ENCODE measurements at regions not wholly inside any gene's neighbourhood (a gene's known extent, or its start where the extent isn't known, plus 50 kb on each side); places are given as distances from the start of the nearest gene placed in this dataset.

DNA sequence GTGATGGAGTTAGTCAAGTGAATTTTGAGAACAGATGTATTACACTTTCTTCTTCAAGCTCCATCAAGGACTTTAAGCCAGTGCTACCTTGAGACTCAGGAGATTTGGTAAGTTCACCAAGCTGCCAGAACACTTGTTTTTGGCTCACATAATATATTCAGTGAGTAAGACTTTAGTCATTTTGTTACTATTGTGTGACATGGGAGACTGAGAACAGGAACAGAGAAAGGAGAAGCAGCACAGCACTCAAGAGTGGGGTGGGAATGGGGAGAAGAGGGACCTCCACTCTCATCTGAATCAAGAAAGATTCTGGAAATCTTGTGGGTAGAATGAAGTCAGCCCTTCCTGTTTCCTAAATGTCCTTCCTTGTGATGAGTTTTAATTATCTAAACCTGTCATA is 87.3 kb upstream of the TET2 start:
- TF ChIP-seq, protein P1, sequence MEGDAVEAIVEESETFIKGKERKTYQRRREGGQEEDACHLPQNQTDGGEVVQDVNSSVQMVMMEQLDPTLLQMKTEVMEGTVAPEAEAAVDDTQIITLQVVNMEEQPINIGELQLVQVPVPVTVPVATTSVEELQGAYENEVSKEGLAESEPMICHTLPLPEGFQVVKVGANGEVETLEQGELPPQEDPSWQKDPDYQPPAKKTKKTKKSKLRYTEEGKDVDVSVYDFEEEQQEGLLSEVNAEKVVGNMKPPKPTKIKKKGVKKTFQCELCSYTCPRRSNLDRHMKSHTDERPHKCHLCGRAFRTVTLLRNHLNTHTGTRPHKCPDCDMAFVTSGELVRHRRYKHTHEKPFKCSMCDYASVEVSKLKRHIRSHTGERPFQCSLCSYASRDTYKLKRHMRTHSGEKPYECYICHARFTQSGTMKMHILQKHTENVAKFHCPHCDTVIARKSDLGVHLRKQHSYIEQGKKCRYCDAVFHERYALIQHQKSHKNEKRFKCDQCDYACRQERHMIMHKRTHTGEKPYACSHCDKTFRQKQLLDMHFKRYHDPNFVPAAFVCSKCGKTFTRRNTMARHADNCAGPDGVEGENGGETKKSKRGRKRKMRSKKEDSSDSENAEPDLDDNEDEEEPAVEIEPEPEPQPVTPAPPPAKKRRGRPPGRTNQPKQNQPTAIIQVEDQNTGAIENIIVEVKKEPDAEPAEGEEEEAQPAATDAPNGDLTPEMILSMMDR (IDR thresholded peaks at IDR 0.05; ENCODE audit: insufficient read depth, low read depth, low read length, missing control alignments), result no peak
- peak; percentile 78 for DNase-seq (ENCODE audit: low read depth)
- H3K4me3 ChIP-seq (ENCODE audit: low read depth, low read length), result no peak overlapping the region

DNA sequence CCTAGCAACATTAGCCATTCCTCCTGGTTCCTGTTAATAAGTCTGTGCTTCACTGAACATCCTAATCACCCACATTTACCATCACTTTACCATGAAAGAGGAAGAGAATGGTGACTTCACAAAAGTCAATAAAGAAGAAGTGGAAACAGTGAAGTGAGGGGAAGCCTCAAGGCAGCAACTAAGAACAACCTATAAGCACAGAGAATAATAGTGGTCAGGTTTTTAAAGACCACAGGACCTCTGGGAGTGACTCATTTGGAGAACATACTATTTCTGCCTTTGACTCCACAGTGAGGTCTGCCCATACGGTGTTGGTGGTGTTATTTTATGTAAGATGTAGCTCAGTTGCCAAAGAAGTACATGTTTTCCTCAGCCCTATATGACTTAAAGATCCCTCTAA is 86.0 kb upstream of the TET2 start:
- H3K4me3 ChIP-seq (ENCODE audit: low read depth, low read length), result 0 out of 2 replicates have a peak overlapping the region, but pooled peaks have one; percentile 16
- DNase-seq (ENCODE audit: low read depth), result peak; percentile 94
- TF ChIP-seq, protein P1 (IDR thresholded peaks at IDR 0.05; ENCODE audit: insufficient read depth, low read depth, low read length, missing control alignments), result no peak

DNA sequence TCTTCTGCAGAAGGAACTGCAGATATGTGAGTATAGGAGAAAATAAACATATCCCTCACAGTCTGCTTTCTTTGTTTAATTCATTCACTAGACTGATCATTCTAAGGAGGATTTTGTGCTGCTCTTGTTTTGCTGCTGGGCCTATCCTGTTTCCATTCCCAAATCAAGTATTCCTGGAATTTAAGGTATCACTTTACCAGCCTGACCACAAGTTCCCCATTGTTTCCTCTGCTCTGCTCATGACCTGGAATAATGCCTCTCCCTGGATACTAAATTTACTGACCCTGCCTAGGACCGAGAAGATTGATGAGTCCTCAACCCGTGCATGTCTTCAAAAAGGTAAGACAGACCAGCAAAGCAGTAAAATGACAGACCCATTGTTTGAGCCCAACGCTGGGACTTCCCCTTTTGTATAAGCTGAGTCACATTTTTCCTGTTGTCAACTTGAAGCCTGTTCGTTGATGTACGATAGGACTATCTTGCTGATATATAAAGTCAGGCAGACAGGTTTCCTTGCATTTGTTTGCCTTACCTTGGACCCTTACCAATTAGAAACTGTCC is 85.5 kb upstream of the TET2 start:
- peak overlapping the region; percentile 18 for H3K4me3 ChIP-seq (ENCODE audit: low read depth, low read length)
- DNase-seq (ENCODE audit: low read depth), result peak; percentile 83
- TF ChIP-seq, protein P1 (IDR thresholded peaks at IDR 0.05; ENCODE audit: insufficient read depth, low read depth, low read length, missing control alignments), result no peak

DNA sequence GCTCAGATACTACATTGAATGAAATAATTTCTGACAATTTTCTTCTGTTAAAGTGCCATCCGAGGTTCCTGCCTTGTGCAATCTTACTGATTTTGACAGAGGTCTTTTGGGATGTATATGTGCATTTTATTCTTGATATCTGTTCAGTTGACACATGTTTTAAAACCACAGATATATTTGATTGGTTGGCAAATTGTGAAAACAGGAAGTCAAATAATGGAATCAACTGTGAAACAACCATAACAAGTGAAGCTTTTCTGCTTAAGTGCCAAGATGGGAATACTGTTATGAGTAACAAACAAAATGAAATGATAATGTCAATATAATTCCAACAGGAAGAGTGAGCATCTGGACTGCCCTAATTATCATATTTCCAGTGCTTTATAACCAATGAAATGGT is 84.9 kb upstream of the TET2 start:
- peak overlapping the region; percentile 18; the same call in 1 of the 2 replicates for H3K4me3 ChIP-seq (ENCODE audit: low read depth, low read length)
- TF ChIP-seq, protein P1 (IDR thresholded peaks at IDR 0.05; ENCODE audit: insufficient read depth, low read depth, low read length, missing control alignments), result no peak

DNA sequence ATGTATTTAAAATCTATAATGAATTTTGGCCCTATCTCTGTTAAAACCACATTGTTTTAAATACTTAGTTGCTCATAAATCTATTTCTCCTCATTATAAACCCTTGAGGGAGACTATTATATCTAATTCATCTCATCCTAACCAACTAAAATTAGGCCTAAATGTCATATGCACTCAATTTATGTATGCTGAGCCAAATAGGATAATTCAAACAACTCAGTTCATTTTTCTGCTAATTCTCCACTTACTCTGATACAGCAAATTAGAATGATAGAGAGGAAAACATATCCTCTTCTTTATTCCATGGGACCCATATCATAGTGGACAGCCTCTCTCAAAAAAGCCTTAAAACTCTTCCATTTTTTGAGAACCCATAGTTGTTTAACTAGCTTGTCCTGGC is 80.3 kb upstream of the TET2 start:
- DNase-seq (ENCODE audit: low read depth), result no peak
- H3K4me3 ChIP-seq (ENCODE audit: low read depth, low read length), result no peak overlapping the region
- TF ChIP-seq, protein P1 (IDR thresholded peaks at IDR 0.05; ENCODE audit: insufficient read depth, low read depth, low read length, missing control alignments), result no peak

More for the DNA sequence above, 84.9 kb upstream of the TET2 start:
- peak; percentile 29 for DNase-seq (ENCODE audit: low read depth)

DNA sequence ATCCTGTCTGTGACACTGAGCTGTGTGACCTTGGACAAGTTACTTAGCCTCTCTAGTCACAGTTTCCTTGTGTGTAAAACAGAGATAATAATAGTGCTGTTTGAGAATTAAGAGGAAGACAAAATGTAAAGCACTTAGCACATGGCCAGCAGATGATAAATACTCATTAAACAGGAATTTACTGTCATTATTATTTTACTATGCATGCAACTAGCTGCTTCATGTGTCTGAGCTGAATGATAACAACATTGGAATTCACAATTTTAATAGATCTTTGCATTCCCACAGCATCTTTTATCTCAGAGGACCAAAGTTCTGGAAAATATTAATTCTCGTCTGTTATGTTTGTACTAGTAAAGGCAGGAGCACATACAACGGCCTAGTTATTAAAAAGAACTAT is 79.2 kb upstream of the TET2 start:
- DNase-seq (ENCODE audit: low read depth), result no peak
- TF ChIP-seq, protein P1 (IDR thresholded peaks at IDR 0.05; ENCODE audit: insufficient read depth, low read depth, low read length, missing control alignments), result no peak
- no peak overlapping the region for H3K4me3 ChIP-seq (ENCODE audit: low read depth, low read length)

DNA sequence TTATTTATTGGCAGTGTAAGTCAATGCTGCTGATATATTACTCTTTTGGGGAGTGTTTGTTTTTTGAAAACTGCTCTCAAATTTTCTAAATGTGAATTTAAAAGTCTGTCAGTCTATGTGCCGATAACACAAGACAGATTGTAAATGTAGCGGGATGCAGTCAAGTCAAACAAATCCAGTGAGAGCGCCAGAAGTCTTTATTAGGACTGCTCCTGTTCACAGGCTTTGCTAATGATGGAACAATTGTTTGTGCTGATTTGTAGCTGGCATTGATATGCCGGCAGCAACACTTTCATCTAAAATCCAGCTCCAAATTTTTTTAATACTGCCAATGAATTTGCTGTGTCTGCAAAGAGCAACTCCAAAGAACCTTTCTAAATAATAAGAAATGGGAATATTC is 78.7 kb upstream of the TET2 start:
- DNase-seq (ENCODE audit: low read depth), result no peak
- no peak overlapping the region for H3K4me3 ChIP-seq (ENCODE audit: low read depth, low read length)
- TF ChIP-seq, protein P1 (IDR thresholded peaks at IDR 0.05; ENCODE audit: insufficient read depth, low read depth, low read length, missing control alignments), result no peak

All from GM12865 (cell line).